Brain pericyte (primary cell): ENCODE measurements at regions not wholly inside any gene's neighbourhood (a gene's known extent, or its start where the extent isn't known, plus 50 kb on each side); places are given as distances from the start of the nearest gene placed in this dataset.
"Not testable (repeated sequence)": the region's sequence is repeated elsewhere in the genome, so short reads cannot be mapped to it uniquely, and the experiment has no call there.

Source experiments
- DNase-seq: peaks from one replicate; pipeline ENCODE4 v3.0.0-alpha.2; 2012; ENCODE audit warnings: low read depth, low spot score

DNA sequence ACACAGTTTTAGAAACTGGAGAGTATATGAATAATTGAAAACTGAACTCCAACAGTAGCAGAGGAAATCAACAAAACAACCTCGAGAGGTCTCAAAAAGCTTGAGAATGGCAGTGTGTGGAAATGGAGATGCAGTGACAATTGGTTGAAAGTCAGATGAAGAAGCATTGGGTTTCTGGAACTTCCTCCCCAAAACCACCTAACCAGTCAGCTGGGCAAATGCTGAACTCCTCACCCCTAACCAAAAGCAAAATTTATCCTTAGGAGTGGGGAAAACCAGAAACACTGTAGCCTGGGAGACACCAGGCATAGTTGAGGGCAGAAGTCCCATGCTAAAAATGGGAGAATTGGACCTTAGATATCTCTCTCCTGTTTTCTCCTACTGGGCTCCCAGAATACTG, 109.9 kb downstream of the TANC2 start:
- no peak for DNase-seq

DNA sequence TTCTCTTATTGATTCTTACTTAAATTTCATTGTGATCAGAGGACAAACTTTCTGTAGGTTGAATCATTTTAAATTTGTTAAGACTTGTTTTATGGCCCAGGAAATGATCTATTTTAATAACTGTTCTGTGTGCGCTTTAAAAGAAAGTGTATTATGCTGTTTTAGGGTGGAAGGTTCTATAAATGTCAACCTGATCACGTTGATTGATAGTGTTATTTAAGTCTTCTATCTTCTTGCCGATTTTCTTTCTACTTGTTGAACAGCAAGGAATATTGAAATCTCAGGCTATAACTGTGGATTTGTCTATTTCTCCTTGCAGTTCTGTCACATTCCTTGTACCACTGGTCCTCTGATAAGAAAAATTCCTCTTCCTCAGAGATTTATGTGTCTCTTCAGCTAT, 112.7 kb downstream of the TANC2 start:
- DNase-seq: no peak

DNA sequence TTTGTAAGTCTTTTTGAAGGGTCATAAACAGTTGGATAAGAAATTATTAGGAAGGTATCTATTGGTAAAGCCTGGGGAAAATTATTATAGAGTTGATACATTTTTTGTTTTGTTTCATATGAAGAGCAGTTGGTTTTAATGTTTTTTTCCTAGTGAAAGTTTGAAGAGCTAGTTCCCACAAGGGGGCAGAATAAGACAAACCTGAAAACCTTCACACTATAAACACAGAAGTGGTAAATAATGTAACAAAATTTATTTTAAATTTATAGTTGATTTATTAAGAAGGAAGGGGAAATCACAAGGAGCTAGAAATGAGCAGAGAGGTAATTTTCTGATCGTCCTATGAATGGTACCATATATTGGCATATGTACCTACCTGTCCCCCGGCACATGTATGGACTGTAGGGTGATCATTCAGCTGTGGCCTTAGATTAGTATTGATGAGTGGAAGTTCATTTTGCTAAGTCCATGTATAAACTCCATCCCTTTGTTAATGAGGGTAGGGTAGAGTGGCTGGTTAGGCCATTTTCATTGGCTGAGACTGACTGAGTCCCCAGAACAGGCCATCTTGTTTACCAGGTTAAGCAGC, 116.3 kb downstream of the TANC2 start:
- no peak for DNase-seq

DNA sequence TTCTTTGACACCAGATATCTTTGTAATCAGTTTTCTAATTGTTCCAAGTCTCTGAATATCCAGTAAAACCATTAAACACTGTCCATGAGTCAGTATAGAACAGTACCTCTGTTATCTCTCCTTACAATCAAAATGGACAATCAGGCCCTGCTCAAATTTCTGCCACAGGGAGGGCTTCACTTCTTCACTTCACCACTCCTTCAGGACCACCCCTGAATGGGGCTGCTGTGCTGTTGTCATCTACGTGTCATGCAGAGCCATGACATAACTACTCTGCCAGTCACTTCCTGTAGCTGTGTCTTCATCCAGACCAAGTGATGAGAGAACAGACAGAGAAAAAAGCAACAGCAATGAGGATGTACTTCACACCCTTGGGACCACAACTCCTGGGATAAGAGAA, 116.9 kb downstream of the TANC2 start:
- no peak for DNase-seq

DNA sequence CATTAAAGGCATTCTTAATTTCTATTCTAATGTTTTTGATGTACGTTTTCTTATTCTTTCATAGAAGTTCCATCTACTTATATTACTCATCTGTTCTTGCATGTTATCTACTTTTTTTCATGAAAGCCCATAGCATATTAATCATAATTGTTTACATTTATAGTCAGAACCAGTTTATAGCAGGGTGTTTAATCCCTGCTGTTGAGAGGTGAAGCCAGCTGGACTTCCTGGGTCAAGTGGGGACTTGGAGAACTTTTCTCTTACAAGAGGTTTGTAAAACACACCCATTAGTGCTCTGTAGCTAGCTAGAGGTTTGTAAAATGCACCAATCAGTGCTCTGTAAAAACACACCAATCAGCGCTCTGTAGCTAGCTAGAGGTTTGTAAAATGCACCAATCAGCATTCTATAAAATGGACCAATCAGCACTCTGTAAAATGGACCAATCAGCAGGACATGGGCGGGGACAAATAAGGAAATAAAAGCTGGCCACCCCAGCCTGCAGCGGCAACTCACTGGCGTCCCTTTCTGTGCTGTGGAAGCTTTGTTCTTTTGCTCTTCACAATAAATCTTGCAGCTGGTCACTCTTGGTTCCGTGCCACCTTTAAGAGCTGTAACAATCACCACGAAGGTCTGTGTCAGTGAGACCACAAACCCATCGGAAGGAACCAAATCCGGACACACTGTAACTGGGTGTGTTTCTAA, 120.6 kb downstream of the TANC2 start:
- DNase-seq: no peak

DNA sequence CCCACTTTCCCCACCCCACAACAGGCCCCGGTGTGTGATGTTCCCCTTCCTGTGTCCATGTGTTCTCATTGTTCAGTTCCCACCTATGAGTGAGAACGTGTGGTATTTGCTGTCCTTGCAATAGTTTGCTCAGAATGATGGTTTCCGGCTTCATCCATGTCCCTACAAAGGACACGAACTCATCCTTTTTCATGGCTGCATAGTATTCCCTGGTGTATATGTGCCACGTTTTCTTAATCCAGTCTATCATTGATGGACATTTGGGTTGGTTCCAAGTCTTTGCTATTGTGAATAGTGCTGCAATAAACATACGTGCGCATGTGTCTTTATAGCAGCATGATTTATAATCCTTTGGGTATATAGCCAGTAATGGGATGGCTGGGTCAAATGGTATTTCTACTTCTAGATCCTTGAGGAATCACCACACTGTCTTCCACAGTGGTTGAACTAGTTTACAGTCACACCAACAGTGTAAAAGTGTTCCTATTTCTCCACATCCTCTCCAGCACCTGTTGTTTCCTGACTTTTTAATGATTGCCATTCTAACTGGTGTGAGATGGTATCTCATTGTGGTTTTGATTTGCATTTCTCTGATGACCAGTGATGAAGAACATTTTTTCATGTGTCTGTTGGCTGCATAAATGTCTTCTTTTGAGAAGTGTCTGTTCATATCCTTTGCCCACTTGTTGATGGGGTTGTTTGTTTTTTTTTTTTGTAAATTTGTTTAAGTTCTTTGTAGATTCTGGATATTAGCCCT, 124.5 kb downstream of the TANC2 start:
- not testable (repeated sequence) for DNase-seq

DNA sequence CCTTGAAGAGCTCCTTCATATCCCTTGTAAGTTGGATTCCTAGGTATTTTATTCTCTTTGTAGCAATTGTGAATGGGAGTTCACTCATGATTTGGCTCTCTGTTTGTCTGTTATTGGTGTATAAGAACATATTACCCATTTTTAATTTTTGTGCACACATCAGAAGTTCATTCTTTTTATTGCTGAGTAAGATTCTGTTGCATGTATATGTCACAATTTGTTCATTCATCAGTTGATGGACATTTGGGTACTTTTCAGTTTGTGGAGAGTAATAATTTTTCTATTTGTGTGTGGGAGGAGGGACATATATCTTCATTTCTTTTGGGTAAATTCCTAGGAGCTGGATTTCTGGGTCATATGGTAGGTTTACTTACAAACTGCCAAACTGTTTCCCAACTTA, 125.9 kb downstream of the TANC2 start:
- not testable (repeated sequence) for DNase-seq

DNA sequence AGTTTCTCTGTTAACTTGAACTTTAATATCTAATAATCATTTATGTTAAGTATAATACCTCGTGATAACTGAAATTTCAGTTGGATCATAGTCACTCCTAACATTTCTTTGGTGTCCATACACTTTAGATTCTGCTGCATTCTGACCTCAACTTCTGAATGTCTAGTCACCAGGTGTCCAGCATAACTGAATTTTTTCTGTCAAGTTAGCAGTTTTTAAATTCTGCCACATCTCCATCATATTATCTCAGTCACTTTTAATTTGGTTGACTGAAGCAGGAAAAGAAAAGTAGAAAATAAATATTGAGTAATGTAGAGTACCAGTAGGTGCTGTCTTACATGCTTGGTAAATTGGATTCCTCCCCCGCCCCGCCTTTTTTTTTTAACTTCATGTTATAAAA, 128.6 kb downstream of the TANC2 start:
- DNase-seq: no peak

DNA sequence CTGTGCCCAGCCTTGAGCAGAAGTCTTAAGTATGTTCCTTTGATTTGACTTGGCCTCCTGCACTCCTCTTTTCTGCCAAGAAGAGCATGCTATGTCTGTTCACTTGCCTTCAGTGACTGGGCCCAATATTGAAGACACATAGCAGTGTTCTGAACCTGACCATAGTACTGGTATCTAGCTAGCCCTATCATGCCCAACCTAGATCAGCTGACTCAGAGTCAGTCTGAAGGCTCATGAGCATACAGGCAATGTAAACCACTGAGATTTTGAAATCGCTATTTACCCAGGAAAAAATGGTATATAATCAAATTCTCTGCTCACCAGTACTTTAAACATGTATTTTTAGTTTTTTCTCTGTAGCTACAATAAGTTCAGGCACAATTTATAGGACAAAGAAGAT, 129.4 kb downstream of the TANC2 start:
- DNase-seq: no peak

DNA sequence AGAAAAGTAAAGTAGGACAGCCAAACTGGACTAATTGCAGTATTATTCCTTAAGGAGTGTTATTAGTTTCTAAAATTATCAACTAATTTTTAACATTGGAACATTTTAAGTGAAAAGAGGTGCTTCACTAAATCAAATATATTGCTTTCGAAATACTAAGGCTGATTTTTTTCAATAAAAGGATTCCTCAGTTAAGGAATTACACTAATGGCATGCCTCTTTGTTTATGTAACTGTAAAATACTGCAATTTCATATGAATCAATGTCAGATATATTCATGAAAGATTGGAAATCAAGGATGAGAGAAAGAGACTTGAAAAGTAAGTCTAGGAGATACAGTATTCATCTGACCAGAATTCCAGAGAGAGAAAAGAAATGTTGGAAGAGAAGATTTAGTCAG, 129.8 kb downstream of the TANC2 start:
- no peak for DNase-seq

DNA sequence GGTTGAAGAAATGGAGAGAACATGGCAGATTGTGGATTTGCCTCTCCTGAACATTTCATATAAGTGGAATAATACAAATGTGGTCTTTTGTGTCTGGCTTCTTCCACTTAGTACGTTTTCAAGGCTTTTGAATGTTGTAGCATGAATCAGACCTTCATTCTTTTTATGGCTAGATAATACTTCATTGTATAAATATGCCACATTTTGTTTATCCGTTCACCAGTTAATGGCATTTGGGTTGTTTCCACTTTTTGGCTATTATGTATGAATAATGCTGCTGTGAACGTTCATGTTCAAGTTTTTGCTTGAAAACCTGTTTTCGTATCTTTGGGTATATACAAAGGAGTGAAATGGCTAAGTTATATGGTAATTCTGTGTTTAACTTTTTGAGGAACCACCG, 130.4 kb downstream of the TANC2 start:
- DNase-seq: no peak

DNA sequence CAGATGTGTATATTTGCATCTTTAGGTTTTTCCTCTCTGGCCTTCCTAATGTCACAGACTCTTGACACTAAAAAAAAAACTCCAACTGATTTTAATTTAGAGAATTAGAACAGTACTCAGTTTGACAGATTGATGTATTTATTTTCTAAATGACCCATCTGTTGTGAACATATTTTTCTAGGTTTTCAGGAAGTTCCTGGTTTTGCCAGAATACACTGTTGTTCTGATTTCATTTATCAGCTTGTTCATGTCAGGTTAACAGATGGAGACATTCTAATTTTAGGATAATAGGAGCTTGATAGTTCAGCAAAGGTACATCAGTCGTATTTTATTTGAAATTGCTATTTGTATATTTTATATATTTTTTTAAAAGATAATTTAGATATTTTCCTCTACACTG, 133.4 kb downstream of the TANC2 start:
- DNase-seq: no peak

DNA sequence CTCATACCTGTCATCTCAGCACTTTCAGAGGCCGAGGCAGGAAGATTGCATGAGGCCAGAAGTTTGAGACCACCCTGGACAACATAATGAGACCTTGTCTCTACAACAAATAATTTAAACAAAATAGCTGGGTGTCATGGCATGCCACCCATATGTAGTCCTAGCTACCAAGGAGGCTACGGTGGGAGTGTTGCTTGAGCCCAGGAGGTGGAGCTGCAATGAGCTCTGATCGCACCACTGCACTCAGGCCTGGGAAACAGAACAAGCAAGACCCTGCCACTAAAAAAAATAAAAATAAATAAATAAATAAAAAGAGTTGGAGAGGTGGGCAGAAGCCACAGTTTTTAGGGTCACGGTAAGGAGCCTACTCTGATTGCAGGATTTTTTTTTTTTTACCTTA, 136.0 kb downstream of the TANC2 start:
- no peak for DNase-seq

DNA sequence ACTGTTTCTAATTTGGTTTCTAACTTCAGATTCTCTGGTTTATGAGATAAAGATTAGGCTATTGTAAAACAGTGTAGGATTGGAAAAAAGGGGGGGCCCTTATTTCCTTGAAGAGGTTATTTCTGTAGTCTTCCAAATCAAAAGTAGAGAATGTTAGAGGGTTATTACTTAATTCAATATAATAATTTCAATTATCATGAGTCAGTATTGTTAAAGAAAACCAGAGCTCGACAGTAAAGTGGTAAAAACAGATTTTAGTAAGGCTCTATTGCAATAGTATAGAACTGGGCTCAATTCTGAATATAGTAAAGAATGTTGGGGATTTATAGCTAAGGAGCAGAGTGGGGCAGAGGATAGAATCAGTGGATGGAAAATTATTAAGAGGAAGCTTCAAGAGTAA, 140.0 kb downstream of the TANC2 start:
- DNase-seq: no peak

DNA sequence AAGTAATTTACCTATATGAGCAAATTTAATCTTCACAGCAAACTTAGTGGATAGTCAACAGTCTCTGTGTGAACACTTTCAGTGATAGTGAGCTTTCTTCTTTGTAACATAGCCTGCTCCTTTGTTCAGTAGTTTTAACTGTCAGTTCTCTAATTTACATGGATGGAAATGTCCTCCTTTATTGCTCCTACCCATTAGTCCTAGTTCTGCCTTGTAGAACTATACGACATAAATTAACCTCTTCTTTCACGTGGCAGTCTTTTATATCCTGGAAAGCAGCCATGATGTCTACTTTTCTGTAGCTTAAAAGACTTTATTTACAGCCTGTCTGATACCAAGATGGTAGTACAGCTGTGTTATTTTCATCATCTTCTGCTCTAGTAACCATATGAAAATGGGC, 143.6 kb downstream of the TANC2 start:
- DNase-seq: no peak

DNA sequence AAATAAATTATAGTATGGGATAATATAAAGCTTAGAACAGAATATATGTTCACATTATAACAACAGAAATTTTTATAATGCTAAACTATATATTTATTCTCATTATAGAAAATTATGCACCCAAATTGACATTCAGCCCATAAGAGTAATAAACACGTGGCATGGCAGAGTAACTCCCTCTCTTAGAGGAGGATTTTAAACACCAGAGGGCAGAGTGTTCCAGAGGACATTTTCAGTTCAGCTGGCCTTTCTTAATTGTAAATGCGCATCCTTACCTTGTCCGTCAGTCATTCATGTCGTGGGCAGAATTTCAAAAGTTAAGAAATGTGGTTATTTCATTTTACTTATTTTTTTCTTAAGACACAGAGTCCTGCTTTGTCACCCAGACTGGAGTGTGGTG, 147.1 kb downstream of the TANC2 start:
- no peak for DNase-seq

DNA sequence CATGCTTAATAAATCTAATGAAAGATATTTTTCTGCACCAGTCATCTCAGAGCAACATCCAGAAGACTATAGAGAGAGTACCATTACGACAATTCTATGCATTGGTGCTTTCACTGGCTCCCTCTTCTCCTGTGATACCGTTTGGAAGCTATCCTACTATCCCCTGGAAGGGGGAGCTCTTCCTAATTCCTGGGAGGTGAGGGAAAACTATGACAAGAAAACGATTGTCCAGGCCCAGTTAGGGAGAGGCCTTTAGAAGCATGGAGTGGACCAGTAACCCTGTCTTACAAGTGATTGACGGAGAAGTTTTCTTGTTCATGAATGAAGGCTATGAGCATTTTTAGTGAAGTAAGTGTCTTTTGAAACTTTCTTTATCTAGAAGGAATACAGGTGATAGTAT, 150.2 kb downstream of the TANC2 start:
- no peak for DNase-seq

DNA sequence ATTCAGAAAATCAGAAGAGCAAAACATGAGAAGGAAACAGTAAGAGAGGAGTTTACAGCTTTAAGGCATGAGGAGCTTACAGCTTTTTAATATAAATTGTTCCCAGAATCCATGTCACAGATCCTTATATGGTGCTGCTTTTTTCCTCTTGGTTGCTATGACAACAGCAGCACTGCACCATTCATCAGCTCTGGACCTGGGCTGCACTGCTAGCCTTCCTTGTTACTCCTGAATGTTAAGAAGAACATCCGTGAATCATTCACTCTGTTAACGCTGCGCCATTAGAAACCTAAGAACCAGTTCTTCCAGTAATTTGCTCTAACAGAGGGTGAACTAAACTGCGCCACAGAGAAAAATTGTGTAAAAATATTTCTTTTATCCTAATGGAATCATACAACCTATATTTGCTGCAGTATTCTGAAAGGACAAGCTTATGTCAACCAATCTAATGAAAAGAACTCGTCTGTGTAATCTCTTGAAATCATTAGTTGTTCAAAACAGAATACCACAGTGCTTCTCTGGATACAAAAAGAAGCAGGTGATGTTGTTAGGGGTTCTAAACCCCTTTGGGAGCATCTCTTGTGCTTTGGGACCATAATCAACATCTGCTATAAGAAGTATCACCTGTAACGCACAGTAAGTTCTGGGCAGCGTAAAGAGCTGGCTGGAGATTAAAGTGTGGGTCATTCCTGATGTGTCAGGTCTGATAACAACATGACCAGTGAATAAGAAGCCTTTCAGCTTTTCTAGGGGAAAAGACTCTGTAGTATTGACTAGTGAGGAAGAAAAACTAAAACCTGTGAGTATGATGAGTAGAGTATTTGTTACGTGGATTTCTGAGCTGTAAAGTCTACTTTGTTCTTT, 151.2 kb downstream of the TANC2 start:
- no peak for DNase-seq

DNA sequence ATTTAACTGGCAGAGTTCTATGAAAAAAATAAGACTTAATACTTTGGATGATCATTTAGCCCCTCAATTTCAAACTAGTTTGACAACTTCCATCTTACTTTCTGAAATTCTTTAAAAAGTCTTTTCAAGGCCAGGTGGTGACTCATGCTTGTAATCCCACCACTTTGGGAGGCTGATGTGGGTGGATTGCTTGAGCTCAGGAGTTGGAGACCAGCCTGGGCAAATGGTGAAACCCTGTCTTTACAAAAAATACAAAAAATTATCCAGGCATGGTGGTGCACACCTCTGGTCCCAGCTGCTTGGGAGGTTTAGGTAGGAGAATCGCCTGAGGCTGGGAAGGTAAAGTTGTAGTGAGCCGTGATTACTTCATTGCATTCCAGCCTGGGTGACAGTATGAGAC, 154.4 kb downstream of the TANC2 start:
- no peak for DNase-seq

DNA sequence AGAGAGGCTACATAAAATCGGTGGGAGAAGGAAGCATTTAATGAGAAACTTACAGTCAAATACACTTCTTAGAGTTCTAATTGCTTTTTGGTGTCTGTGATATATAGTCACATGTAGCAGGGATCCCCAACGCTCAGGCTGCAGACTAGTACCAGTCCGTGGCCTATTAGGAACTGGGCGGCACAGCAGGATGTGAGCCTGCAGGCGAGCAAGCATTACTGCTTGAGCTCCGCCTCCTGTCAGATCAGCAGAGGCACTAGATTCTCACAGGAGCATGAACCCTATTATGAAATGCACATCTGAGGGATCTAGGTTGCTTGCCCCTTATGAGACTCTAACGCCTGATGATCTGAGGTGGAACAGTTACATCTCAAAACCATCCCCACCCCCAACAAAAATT, 158.5 kb downstream of the TANC2 start:
- no peak for DNase-seq

DNA sequence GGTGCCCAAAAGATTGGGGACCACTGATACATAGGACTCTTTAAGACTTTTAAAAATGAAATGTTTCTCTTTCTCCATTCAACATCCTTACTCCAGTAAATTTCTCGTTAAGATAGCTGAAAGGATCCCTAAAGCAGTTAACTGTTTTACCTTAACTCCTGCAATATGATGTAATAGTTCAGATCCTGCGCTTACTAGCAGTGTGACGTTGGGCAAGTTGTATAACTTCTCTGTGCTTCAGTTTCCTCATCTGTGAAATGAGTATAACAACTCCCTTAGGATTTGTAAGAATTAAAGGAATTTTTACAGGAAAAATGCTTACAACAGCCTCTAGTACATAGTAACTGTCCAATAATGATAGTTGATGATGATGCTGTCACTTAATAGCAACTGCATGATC, 158.9 kb downstream of the TANC2 start:
- DNase-seq: no peak

DNA sequence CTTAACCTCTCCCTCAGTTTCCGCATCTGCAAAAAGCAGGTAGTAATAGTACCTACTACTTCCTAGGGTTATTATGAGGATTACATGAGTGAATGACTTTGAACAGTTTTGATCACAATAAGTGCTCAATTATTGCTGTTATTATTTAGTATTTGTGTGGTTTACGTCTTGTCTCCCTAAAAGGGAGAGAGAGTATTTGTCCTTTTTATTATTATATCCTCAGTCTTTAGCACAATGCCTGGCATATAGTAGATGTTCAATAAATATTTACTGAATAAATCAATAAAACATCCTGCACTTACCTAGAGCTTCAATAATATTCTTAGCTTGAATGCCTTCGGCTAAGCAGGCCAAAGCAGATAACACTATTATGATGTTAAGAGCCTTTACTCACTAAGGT, 160.0 kb downstream of the TANC2 start:
- no peak for DNase-seq
